Neutrophil (primary cell): ENCODE measurements at regions not wholly inside any gene's neighbourhood (a gene's known extent, or its start where the extent isn't known, plus 50 kb on each side); places are given as distances from the start of the nearest gene placed in this dataset.
"Not testable (repeated sequence)": the region's sequence is repeated elsewhere in the genome, so short reads cannot be mapped to it uniquely, and the experiment has no call there.

Experiments
- H3K27ac ChIP-seq: fragments of 200-600 bp; sonication (generic); 2 replicates; pipeline ENCODE4 v1.5.1; 2016; ENCODE audit warnings: mild to moderate bottlenecking, moderate library complexity
- H3K27me3 ChIP-seq: fragments of 200-600 bp; sonication (generic); 2 replicates; pipeline ENCODE4 v1.6.0; 2016; ENCODE audit warnings: mild to moderate bottlenecking
- H3K36me3 ChIP-seq: fragments of 200-600 bp; sonication (generic); 2 replicates; pipeline ENCODE4 v1.5.1; 2017
- H3K4me1 ChIP-seq, 2 experiments: fragments of 200-600 bp in 1 of 2; sonication (generic) in 1 of 2; 1 replicate in 1 of 2; 2 replicates in 1 of 2; pipeline versions ENCODE4 v1.5.1 to v1.6.1; 2013 to 2016; ENCODE audit warnings: low read depth in 1 of 2, low read length in 1 of 2, mild to moderate bottlenecking in 1 of 2, moderate library complexity in 1 of 2; ENCODE audit not compliant: control insufficient read depth in 1 of 2, insufficient read depth in 1 of 2
- H3K4me3 ChIP-seq, 2 experiments: fragments of 200-600 bp in 1 of 2; sonication (generic) in 1 of 2; 1 replicate in 1 of 2; 2 replicates in 1 of 2; pipeline ENCODE4 v1.5.1; 2013 to 2016; ENCODE audit warnings: low read depth in 1 of 2, low read length in 1 of 2, mild to moderate bottlenecking in 1 of 2, moderate library complexity in 1 of 2
- H3K9me3 ChIP-seq: fragments of 200-600 bp; sonication (generic); 2 replicates; pipeline ENCODE4 v1.5.1; 2016
- CTCF ChIP-seq: fragments of 200-600 bp; sonication (generic); IDR thresholded peaks from 2 replicates; pipeline ENCODE4 v1.5.1; 2016; ENCODE audit warnings: antibody characterized with exemption

- H3K9me3 ChIP-seq: no peaks in the 10 kb centered on the region
- H3K4me1 ChIP-seq: no peaks in the 10 kb centered on the region
- H3K27me3 ChIP-seq: peaks cover 6% of the 10 kb centered on the region
- no peak overlapping the region for H3K27ac ChIP-seq
- H3K4me3 ChIP-seq: no peak overlapping the region
- no peaks in the 10 kb centered on the region for H3K36me3 ChIP-seq
- no peak for TF ChIP-seq CTCF
Observed at GRCh38 chr7:28900311-28900710, 57.8 kb downstream of the TRIL start.

GRCh38 chr7:28893888-28894287, 64.2 kb downstream of the TRIL start:
- H3K4me3 ChIP-seq: no peak overlapping the region
- no peaks in the 10 kb centered on the region for H3K9me3 ChIP-seq
- no peaks in the 10 kb centered on the region for H3K36me3 ChIP-seq
- TF ChIP-seq CTCF: no peak
- H3K27ac ChIP-seq: no peak overlapping the region
- H3K4me1 ChIP-seq: no peaks in the 10 kb centered on the region
- H3K27me3 ChIP-seq: peaks cover 16% of the 10 kb centered on the region

- not testable (repeated sequence) for H3K27ac ChIP-seq, H3K4me1 ChIP-seq, H3K36me3 ChIP-seq, H3K4me3 ChIP-seq, H3K9me3 ChIP-seq
- H3K27me3 ChIP-seq: peaks cover 27% of the 10 kb centered on the region
Observed at GRCh38 chr7:28891876-28892234, 66.3 kb downstream of the TRIL start.

GRCh38 chr7:28891192-28891875, 66.8 kb downstream of the TRIL start:
- Histone ChIP-seq H3K36me3 (no peaks in the 10 kb centered on the region), H3K9me3 (no peaks in the 10 kb centered on the region), H3K27me3 (peaks cover 28% of the 10 kb centered on the region), H3K4me1 (no peaks in the 10 kb centered on the region), H3K27ac (no peak overlapping the region), H3K4me3 (no peak overlapping the region)
- no peak for TF ChIP-seq CTCF

- Histone ChIP-seq H3K36me3 (no peaks in the 10 kb centered on the region), H3K27me3 (peaks cover 39% of the 10 kb centered on the region), H3K4me1 (no peaks in the 10 kb centered on the region), H3K9me3 (no peaks in the 10 kb centered on the region), H3K4me3 (no peak overlapping the region), H3K27ac (no peak overlapping the region)
- no peak for TF ChIP-seq CTCF
Observed at GRCh38 chr7:28890137-28890536, 68.0 kb downstream of the TRIL start.

- TF ChIP-seq CTCF: no peak
- H3K27ac ChIP-seq: no peak overlapping the region
- no peaks in the 10 kb centered on the region for H3K9me3 ChIP-seq
- H3K27me3 ChIP-seq: peaks cover 46% of the 10 kb centered on the region
- no peak overlapping the region for H3K4me3 ChIP-seq
- no peaks in the 10 kb centered on the region for H3K4me1 ChIP-seq
- no peaks in the 10 kb centered on the region for H3K36me3 ChIP-seq
Observed at GRCh38 chr7:28889290-28889689, 68.8 kb downstream of the TRIL start.
